GM19468 (cell line): ENCODE measurements at regions not wholly inside any gene's neighbourhood (a gene's known extent, or its start where the extent isn't known, plus 50 kb on each side); places are given as distances from the start of the nearest gene placed in this dataset.
"Not testable (repeated sequence)": the region's sequence is repeated elsewhere in the genome, so short reads cannot be mapped to it uniquely, and the experiment has no call there.

Source experiments
- ATAC-seq: cut with Tn5 transposase; IDR thresholded peaks from one replicate; pipeline ENCODE4 v1.9.1; 2021; ENCODE audit warnings: mild to moderate bottlenecking, moderate library complexity, moderate number of reproducible peaks; ENCODE audit not compliant: unreplicated experiment; ENCODE audit errors: extremely low read depth

DNA sequence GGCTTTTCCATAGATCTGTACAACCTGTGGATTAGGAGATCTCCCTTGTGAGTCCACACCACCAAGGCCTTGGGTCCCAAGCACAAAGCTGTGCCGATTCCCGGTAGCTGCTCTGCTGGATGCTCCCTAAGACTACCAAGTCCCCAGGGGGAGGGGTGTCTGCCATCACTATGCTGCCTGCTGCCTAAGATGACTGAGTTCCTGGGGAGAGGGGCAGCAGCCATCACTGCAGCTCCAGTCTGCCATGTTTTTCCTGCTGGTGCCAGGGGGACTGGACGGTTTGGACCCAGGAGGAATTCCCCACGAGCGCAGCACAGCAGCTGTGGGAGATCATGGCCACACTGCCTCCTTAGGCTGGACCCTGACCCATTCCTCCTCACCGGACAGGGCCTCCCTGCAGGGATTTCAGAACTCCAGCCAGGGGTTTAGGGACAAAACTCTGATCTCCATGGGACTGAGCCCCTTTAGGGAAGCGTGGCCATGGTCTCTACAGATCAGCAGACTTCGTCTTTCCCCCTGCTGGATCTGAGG, 1049.8 kb downstream of the SORCS1 start:
- no peak for ATAC-seq

DNA sequence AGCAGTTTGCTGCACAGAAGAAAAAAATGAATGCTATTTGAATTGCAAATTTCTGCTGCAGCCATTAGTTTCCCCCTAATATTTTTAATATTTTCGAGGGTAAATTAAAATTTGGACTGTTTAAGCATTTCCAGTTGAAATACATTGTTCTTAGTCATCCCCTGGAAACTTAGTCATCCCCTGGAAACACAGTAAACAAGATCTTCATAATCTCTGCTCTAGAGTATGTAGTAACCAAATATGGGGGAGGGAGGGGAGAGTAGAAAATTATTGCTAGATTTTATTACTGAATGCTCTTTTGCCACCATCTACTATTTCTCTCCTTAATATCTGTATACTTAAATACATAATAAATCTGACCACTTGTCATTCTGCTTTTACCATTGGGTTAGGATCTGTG, 1053.3 kb downstream of the SORCS1 start:
- no peak for ATAC-seq

DNA sequence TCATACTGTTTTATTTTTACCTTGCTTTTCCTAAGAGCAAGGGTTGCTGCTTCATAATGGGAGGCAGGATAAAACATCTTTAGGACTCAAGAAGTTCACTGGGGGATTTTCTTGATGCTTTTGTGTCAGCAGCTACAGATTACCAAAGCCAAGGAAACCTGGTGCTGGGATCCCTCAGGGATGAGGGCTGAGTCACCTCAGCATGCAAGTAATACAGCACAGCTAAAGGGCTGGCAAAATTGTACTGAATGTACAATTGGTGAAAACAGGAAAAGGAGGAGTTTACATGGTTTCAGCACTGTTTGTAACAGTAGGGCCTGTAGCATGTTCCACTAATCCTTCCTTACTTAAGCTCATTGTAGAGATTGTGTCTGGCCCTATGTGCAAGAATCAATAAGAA, 1056.8 kb downstream of the SORCS1 start:
- ATAC-seq, result no peak

DNA sequence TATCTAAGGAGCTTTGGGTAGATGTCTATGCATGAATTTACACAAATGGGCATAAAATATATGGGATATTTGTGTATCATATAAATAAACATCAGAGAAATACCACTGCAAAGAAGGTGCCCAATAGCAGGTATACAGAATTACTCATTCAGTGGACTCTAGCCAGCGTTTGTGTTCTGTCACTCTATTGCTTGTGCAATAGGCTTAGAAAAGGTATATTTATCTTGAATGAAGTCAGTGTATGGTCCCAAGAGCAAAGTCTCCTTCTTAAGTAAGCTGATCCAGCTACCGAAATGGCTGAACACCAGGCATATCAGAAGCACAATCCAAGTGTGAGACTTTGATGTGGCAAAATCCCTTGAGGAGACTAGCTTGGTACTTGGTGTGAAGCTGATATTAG, 1058.4 kb downstream of the SORCS1 start:
- no peak for ATAC-seq

DNA sequence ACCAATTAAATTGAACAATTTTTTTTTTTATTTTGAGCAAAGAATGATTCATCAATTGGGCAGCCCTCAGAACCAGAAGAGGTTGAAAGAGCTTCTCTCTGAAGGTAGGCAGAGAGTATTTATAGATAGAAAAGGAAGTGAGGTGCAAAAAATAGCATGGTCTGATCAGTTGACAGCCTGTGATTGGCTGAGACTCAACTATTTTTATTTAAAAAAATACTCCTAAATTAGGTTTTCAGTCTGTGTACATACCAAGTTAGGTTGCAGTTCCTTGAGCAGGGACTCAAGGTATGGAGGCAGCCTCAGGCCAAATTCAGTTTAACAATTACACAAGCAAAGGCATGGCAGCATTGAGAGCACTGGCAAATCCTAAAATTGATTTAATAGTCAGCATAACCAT, 1074.7 kb downstream of the SORCS1 start:
- no peak for ATAC-seq

DNA sequence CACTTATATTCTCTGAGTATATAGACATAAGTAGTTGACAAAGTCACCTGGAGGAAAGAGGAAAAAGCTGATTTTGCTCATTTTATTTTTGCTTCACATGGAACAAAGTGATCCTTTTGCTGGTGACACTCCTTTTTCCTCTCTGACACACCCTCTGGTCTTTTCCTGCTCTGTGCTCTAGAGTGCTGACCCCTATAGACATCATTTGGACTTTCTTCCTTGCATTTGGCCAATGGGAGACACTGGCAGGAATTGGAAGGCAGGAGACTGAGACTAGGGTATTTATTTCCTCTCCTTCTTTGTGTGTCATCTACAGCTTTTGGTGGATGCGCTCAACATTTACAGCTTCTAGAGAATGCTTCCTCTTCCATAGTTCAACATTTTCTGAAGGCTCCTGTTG, 1078.1 kb downstream of the SORCS1 start:
- no peak for ATAC-seq

DNA sequence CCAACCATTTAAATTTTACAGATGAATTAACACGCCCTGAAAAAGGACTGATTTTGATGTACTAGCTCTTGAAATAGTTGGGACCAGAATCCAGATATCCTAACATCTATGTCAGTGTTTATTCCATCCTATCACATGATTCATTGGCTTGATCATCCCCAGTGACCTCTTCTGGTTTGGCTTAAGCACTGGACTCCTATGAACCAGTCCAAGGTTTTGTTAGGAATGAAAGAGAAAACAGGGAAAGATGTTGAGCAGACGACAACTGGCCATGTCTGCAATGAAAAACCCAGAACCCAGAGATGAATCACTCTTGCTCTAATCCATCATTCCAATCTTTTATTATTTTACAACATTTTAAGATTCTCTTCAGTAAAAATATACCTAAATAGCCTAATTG, 1080.9 kb downstream of the SORCS1 start:
- no peak for ATAC-seq

DNA sequence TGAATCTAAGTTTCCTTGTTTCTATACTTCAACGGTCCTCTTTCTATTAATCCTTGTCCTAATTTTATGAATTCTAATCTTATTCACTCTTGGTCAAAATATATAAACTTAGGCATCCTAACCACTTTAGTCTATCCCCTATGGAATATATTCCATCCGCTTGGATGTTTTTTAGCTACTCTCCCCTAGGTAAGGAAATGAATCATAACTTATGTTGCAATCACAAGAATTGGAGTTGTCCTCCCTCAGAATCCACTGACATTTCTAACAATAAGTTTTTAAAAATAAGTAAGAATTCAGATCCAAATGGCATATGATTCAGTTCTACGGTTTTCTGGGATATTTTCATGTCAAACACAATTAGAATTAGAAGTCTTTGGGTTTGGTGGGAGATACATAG, 1081.6 kb downstream of the SORCS1 start:
- ATAC-seq, result no peak

DNA sequence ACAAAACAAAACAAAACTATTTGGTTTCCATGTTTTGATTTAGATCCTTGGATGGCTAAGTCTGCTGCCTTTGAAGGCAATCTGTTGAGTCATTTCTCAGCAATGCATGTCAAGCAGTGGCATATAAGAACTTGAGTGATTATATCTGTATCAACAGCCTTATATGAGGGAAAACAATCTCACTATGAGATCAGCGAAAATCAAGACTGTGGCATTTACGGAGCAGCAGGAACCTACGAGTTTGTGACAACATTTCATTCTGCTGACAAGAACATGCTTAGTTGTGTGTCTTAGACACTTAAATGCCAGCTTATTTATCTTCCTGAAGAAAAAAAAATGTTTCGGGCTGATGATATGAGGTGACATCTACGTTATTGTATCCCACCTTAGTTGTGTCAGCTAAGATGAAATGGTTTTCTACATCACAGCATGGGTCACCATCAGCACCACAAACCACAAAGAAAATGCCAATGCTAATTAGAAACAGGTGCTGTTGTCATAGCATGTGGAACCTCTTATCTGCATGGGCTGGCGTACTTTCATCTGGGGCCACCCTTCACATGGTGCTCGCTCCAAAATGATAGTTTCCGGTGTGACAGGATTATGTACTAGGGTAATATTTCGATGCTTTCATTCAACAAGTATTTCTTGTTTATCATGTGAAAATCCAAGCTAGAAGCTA, 1085.5 kb downstream of the SORCS1 start:
- no peak for ATAC-seq

DNA sequence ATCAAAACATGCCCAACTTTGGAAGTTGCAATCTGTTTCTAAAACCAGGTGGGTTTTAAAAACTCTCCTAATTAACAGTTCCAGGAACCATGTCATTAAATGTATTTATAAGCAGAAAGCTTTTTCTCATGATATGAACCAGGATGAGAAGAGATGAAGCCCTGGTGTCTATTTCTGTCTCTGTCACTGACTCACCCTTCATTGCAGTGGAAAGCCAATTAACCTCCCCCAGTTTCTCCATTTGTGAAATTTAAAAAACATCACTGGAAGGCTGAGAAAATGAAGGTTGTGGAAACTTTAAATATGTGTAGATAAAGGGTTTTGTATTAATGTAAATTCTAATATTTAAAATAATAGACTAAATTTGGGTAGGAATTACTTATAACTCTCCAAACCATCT, 1088.0 kb downstream of the SORCS1 start:
- no peak for ATAC-seq

DNA sequence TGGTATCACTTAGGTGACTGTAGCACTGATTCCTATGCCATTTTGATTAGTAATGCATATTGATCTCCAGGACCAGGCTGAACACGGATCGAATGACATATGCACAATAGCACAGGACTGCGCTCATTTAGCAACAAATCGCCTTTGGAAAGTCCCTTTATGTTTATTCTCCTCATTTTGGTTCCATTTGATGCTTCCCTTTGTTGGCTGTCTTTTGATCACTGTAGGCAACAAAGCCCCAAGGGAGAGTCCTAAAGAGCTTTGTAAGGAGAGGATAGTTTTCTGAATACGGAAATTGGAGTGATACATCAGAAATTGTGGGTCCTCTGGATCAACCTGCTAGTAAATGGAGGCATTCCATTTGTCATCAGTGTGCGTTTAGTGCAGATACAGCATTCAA, 1111.4 kb downstream of the SORCS1 start:
- ATAC-seq, result no peak

DNA sequence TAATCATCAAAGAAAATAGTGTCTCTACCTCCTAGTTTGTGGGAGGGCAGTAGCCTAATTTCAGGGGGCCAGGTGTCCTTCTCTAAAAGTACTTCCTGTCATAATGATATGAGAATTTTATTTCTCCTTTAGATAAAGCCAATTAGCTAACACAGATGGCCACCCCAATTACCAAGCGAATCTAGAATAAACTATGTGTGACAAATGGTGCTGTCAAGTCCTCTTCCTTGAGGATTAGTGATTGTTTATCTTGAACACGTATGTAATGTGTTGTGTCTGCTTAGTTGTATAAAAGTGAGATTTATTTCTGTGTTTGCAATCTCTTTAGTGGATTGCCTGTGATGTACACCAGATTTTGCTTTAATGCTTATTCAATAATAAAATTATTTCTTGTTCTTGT, 1120.0 kb downstream of the SORCS1 start:
- ATAC-seq, result no peak

DNA sequence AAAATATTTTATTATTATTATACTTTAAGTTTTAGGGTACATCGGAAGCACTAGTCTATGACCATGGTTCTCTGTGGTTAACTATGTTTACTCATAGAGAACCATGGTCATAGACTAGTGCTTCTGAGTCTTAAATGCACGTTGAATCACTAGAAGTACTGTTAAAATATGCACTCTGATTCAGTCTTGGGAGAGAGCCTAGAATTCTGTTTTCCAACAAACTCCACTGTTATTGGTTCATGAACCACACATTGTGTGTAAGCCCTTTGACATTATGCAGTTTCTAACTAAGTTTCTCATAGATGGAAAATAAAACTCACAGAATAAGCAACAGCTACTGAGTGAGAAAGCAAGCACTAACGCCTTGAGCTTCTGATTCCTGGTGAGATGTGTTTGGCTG, 1120.6 kb downstream of the SORCS1 start:
- ATAC-seq, result no peak

DNA sequence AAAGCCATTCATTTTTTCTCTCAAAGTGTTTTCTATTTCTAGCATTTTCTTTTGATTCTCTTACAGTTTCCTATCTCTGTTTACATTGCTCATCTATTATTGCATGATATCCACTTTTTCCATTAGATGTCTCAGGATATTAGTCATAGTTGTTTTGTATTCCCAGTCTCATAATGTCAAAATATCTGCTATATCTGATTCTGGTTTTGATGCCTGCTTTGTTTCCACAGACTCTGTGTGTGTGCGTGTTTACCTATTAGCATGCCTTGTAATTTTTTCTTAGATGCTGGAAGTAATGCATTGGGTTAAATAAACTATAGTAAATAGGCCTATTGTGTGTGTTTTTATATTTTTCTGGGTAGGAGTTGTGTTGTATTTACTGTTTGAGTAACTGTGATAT, 1126.3 kb downstream of the SORCS1 start:
- no peak for ATAC-seq

DNA sequence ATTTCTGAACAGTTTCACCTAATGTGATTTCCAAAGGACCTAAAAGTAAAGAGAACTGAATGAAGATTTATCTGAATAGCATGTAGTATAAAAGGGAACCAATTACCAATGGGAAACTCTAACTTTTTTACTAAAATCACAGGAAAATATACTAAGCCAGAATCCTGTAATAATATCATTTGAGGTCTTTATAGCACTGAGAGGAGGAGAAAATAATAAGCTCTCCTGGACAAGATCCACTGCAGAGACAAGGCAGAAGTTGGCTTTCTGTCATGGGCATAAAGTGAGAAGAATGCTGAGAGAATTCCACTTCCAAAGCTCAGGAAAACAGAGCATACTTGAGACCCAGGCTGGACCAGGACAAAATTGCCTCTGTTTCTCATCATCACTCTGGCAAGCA, 1131.4 kb downstream of the SORCS1 start:
- no peak for ATAC-seq

DNA sequence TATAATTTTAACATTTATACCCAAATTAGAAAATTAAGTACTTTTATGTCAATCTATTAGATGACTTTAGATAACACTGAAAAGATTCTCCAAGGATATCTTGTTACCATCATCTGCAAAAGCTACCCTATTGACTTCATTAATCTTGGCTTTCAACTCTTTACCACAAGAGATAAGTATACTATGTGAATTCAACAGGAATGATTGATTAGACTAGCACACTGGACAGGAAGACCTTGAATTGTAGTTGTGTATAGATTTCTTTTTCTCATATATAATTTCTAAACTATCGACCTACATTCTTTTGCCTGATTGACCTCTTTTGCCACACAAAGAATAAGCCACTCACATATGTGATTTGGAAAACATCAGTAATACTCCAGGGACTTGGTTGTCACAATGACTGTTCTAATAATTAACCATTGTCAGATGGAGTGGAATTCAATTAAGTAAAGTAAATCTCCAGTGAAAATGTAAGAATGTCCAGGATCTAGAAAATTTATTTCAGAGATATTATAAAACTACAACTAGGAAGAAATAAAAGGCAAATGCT, 1132.0 kb downstream of the SORCS1 start:
- no peak for ATAC-seq

DNA sequence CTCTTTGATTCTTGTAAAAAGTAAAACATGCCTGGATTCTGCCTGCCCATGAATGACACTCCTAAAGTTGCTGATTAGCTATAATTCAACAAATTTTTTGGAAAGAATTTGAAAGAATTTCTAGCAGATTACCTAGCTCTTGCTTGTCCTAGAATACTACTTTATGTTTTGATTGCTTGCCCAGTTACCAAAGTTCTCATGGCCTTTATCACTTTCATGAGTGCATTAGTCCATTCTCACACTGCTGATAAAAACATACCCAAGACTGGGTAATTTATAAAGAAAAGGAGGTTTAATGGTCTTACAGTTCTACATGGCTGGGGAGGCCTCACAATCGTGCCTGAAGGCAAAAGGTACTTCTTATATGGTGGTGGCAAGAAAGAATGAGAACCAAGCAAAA, 1137.3 kb downstream of the SORCS1 start:
- no peak for ATAC-seq

DNA sequence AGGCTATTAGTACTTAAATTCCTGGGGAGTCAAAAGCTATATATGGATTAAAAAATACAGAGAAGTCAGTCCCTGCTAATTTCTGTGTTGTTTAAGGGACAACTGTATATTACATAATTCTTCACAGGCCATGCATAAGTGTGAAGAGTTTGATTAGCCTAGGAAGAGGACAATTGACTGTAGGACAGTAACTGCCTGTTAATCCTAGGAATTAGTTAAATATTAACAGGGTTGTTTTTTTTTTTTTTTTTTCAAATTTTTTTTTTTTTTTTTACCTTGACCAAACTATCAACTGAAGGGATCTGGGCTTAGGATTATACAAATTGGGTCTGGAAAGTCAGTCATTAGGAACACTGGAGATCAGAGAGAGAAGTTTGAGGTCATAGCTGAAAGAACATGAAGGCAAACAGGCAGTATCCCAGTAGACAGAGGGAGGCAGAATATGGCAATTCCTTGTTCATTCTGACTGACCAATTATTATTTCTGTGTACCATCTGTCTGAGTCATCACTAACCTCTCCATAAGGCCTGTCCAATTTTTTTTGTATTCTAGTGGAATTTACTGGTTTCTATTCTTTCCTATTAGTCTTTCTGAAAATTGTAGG, 1139.2 kb downstream of the SORCS1 start:
- no peak for ATAC-seq

DNA sequence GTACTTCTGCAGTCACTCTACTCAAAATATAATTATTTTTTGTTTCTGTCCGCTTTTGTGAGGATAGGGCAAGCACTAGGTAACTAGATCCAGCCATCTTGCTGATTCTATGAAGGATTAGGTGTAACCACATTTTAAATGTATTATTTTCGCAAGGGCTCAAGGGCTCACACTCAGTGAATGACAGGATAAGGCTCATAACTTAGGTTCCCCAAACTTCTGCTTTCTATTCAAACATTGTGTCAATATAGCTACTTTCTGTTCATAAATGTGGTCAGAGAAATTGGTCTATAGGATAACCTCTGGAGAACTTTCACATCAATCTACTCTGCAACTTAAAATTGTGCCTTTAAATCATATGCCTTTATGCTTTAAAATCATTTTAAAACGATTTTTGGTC, 1141.2 kb downstream of the SORCS1 start:
- no peak for ATAC-seq

DNA sequence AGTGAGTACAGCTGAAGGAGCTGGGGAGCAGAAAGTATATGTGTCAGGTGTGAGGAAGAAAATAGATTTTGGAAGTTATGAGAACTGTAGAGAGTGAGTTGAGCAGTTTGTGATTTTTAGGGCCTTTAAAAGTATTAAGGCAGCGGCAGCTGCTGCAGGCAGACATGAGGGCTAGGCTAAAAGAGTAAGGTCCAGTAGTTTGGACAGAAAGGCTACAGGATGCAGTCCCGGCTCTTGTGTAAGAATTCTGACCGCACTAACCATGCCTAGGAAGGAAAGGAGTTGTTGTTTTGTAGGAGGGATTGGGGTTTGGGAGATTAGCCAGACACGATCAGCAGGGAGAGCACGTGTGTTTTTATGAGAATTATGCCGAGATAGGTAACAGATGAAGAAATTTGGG, 1144.9 kb downstream of the SORCS1 start:
- ATAC-seq, result not testable (repeated sequence)

DNA sequence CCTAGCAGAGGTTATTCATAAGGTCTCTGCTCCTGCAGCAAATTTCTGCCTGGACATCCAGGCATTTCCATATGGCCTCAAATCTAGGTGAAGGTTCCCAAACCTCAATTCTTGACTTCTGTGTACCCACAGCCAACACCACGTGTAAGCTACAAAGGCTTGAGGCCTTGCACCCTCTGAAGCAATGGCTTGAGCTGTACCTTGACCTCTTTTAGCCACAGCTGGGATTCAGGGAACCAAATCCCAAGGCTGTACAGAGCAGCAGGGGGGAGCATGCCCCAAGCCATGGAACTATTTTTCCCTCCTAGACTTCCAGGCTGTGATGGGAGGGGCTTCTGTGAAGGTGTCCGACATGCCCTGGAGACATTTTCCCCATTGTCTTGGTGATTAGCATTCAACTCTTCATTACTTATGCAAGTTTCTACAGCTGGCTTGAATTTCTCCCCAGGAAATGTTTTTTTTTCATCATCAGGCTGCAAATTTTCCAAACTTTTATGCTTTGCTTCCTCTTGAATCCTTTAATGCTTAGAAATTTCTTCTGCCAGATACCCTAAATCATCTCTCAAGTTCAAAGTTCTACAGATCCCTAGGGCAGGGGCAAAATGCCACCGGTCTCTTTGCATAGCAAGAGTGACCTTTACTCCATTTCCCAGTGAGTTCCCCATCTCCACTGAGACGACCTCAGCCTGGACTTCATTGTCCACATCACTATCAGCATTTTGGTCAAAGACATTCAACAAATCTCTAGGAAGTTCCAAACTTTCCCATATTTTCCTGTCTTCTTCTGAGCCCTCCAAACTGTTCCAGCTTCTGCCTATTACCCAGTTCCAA, 1148.9 kb downstream of the SORCS1 start:
- ATAC-seq, result not testable (repeated sequence)
